ENCODE measurements at regions not wholly inside any gene's neighbourhood (a gene's known extent, or its start where the extent isn't known, plus 50 kb on each side); places are given as distances from the start of the nearest gene placed in this dataset.

DNA sequence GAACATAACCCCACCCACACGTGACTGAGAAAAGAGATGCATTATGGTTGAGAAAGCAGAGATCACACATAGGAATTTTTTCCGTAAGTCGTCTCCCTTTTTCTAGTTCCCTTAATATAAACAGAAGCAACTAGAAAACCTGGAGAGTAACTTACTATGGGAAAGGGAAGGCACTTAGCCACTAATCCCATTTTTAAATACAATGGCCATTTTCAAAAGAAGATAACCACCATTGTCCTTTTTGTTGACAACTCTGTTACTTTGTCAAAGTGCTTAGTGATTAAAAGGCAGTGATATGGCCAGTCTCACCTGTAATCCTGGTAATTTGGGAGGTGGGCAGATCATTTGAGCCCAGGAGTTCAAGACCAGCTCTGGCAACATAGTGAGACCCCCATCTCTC is 184.4 kb upstream of the UMPS start:
- TF ChIP-seq POLR2A (IDR thresholded peaks at IDR 0.05) (no peak), CTCF (IDR thresholded peaks at IDR 0.05) (no peak)

Measured in Peyer's patch (tissue), 4 donors.